Dermis blood vessel endothelial cell (primary cell): ENCODE measurements at regions not wholly inside any gene's neighbourhood (a gene's known extent, or its start where the extent isn't known, plus 50 kb on each side); places are given as distances from the start of the nearest gene placed in this dataset.
"Not testable (repeated sequence)": the region's sequence is repeated elsewhere in the genome, so short reads cannot be mapped to it uniquely, and the experiment has no call there.

ENCODE experiments used
- DNase-seq: peaks from one replicate; pipeline ENCODE4 v3.0.0; 2010

GRCh38 chr5:91528831-91529230, 145.7 kb upstream of the ARRDC3 start:
- DNase-seq: no peak

DNA sequence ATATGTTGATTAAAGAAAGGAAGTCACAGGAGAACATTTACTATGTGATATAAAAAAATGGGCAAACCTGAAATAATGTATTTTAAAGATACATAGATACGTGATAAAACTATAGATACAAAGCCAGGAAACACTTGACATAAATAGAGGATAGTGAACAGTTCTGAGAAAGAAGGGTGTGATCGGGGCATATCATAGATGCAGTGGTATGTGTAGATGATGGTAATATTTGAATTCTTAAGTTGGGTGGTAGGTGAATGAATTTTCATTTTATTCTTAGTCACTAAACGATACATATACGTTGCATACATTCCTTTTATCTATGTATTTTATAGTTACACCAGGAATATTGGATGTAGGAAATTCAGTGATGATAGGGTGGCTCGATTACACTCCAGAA, 138.7 kb upstream of the ARRDC3 start:
- no peak for DNase-seq

DNA sequence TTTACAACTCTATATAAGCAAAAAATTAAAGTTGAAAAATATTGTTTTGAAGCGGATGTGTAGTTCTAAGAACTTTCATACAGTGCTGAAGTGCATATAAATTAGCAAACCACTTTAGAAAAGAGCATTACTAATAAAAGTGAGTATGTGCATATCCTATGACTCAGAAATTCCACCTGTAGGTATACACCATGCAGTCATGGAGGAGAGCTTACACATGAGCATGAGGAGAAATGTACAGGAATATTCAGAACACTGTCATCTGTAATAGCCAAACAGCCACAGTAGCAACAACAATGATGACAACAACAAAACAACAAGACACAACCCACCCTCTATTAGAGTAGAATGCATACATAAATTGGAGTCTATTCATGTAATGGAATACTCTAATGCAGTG, 138.2 kb upstream of the ARRDC3 start:
- no peak for DNase-seq

GRCh38 chr5:91514400-91514799, 131.3 kb upstream of the ARRDC3 start:
- DNase-seq: no peak

DNA sequence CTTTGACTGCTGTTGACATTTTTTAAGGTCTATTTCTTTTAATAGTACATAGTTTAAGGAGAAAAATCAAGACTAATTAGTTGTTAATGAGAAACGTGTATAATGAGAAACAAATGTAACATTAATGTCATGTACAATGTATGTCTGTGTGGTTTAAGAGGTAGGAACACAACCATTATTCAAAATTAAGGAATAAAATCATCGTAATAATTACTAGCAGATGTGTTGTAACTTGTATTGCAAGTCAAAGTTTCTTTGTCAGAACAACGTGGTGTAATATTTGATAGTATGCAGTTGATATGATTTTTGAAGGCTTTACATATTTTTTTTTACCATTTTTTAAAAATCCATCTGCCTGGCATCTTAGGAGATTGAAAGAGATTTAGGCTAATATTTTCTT, 120.2 kb upstream of the ARRDC3 start:
- no peak for DNase-seq

DNA sequence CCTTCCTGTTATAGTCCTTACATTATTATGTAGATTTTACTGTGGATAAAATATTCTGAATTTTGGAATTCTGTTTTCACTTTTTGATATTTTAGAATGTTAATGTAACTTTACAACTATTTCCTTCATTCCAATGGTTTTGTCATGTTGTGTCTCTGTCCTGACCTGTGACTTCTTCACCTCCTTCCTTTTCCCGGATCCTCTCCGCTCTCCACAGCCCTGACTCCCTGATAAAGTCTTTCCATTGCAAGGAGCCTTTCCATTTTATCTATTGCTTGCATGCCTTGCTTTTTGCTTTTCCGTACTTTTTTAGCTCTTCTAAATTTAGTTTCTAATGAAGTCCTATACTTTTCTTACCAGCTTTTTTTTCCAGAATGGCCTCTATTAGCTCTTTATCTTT, 117.6 kb upstream of the ARRDC3 start:
- DNase-seq: no peak

DNA sequence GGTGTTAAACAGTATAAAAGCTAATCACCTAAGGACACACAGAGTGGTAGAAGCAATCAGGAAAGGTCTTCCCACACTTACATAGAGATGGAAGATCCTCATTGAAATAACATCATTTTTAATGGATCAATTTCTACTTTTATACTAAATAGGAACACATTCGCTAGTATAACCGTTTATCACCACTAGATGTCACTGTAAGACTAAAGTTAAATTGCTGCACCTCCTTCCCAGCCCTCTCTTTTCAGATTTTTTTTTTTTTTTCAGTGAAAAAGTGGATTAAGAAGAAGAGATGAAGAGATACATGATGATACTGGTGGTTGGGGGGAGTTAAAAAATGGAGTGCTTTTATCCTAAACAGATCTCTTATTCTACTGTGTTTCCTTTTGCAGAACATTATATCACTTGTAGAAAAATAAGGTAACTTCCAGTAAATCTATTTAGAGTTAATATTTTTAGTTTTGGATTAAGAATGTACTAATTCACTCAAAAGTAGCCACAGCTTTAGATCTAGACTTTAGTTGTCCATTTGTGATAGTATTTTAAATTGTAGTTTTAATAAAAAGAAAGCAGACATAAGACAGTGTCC, 116.9 kb upstream of the ARRDC3 start:
- peak; percentile 65 for DNase-seq

- no peak for DNase-seq
These were observed 112.6 kb upstream of the ARRDC3 start for GRCh38 chr5:91495699-91496098.

DNA sequence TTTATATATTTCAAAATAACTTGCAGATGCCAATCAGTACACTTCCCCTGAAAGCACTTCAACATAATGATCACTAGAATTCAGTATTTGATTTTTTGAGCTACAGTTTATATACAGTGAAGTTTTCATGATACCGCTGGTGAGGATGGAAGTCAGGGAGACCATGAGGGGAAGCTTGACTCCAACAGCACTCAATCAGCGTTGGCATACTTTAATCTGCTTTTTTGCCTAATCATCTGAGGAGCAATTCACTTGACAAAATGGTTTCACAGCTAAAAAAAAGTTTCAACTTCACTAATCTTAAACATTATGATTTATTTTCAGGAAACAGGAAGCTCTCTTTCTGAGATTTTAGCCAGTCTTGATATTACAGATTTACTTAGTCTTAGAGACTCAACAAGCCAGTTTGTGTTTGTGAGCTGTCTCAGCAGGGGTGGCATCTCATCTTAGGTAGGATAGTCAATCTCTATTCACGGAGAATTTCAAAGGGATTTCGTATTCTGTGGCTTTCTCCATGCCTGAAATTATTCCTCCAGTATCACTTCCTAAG, 111.4 kb upstream of the ARRDC3 start:
- no peak for DNase-seq

- no peak for DNase-seq
These were observed 110.0 kb upstream of the ARRDC3 start for GRCh38 chr5:91493086-91493485.

DNA sequence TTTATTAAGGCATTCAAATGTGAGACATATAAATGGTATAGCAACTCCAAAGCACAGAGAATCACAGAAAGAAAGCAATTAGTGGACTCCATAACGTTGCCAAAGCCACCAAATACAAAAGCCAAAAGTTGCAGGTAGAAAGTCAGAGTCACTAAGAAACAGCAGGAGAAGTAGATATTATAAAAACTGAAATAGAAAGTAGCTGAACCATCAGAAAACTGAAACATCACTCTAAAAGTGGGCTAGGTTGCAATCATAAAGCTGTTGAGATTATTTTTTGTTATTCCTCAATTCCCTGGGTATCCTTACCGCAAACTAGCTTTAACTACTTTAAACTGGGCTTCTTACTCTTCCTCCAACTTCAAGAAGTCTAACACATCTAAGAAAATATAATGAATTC, 108.1 kb upstream of the ARRDC3 start:
- no peak for DNase-seq

DNA sequence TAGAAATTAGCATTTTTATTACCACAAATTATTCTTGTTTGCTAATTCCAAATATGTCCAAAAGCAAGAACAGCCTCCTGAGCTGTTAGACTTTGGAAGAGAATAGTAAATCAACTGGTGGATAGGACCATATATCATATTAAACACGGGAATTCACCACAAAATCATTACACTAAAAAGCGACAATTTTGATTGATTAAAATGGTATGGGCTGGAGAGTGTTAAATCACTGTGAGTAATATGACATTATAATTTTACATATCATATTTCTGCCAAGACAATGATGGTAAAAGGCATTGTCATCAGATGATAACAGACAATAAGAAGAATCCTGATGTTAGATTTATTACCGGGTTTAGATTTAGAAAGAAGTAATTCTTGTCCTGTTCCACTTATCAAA, 107.2 kb upstream of the ARRDC3 start:
- DNase-seq: no peak

DNA sequence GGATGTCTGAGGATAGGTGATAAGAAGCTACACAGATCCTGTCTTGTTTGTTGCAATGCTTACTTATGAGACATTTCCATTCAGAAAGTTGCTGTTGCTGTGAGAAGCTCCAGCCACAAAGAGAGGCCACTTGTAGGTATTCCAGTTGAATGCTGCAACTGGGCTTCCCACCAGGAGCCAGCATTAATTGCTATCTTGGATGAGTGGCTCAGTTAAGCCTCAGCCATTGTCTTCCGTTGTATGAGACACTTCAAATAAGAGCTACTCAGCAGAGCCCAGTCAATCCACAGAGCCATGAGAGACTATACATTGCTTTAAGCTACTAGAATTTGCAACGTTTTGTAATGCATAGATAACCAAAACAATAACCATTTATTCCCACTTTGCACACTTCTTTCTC, 104.3 kb upstream of the ARRDC3 start:
- DNase-seq: no peak

GRCh38 chr5:91486638-91487037, 103.5 kb upstream of the ARRDC3 start:
- DNase-seq: no peak

DNA sequence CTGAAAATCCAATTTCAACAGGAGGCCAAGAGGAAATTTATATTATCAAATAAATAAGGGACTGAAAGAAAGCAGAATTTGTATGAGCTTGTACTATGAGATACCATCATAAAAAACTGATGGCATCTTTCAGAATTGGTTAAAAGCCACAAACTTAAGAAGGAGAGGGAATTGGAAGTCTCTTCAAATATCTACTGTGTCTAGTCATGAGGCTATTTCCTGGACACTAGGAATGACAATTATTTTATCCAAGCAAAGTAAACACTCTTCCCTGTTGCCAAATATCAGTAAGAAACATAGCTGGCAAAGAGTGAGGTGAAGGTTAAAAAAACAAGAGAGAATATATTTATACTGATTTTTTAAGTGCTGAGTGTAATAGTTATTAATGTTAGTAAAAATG, 101.5 kb upstream of the ARRDC3 start:
- DNase-seq: no peak

- DNase-seq: not testable (repeated sequence)
These were observed 96.3 kb upstream of the ARRDC3 start for GRCh38 chr5:91479376-91479775.

- DNase-seq: no peak
These were observed 95.0 kb upstream of the ARRDC3 start for GRCh38 chr5:91478096-91478495.

DNA sequence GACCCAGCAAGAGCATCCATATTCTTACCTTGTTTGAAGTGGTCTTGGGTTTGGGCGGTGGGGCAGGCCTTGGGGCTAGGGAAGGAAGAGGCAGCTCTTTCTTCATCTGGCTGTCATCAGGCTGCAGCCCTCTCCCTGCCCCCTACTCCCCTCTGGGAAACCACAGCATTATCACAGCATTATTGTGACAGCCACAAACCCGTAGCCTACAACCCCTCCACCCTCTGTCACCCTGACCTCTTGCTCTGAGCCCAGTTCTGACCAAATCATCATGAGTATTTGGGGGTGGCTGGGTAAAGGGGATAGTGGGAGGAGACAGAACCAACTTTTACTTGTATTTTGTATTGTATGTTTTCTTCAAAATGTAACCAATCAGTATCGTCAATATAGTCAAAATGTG, 94.3 kb upstream of the ARRDC3 start:
- DNase-seq: no peak

DNA sequence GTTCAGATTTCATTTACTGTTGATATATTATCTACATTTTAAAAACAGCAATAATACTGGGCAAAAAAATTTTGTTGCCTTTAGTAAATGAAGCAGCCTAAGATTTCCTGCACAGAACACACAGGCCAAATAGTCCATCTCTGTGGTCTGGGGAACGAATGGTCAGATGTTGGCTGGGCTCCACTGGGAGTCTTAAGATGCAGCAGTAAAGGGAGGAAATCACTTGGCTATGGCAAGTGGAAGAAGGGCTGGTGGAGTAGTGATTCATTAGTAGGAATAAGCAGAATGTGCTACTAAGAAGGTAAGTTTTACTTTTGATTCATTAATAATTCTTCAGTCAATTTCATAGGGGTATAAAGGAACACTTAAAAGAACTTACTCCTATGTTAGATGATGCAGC, 91.1 kb upstream of the ARRDC3 start:
- DNase-seq: no peak

GRCh38 chr5:91472631-91473030, 89.5 kb upstream of the ARRDC3 start:
- DNase-seq: no peak

- no peak for DNase-seq
These were observed 86.5 kb upstream of the ARRDC3 start for GRCh38 chr5:91469517-91470165.

GRCh38 chr5:91468651-91469422, 85.7 kb upstream of the ARRDC3 start:
- DNase-seq: peak; percentile 2

GRCh38 chr5:91464886-91465646, 81.9 kb upstream of the ARRDC3 start:
- DNase-seq: no peak
